ENCODE measurements at regions not wholly inside any gene's neighbourhood (a gene's known extent, or its start where the extent isn't known, plus 50 kb on each side); places are given as distances from the start of the nearest gene placed in this dataset.

DNA sequence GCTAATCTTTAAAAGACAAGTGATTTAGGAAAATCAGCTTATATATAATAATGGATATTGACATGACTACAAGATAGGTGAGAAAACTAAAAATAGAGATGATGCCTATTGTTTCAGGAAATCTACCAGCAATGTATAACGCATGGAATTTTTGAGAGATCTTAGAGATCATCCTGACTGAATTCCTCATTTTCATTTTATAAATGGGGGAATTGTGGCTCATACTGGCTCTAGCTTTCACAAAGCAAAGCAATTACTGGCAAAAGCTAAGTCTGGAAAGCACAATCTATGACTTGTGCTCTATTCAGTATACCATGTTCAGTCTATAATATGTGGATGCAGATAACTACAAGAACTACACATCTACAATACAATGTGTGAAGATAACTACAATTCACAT is 51.9 kb upstream of the FANCL start:
- no peak for DNase-seq (ENCODE audit: extremely low spot score)
- no peak for TF ChIP-seq TARDBP (IDR thresholded peaks at IDR 0.05)
- ChIA-PET POLR2A (no interaction called here), CTCF (no interaction called here)

DNA sequence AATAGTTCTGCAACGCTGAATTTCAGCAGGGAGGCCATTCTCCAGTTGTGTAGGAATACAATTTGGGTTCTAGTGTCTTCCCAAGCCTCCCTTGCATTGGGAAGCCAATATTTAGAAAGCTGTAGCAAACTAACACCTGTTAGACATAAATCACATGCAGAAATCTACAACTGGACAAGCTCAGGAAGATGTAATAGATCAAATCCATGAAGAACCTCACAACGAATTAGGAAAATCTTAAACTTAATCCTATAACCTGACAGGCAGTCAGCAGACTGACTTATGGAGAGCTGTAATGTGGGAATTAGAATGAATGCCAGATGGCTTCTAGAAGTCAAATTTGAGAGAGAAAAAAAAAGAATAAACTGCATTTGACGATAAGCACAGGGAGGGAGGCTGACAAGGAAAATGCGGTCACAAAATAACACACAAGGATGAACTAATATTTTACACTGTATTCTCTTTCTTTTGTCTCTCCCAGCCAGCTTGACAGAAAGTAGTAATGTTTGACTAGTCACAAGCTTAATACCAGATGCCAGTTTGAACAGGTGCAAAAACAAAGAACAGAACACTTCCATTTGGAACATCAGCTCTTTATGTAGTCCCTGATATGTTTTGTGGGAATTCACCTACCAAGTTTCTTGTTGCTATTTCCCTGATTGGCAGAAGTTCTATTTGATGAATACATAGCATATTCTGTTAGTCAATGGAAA is 50.8 kb upstream of the FANCL start:
- TF ChIP-seq FOXM1 (IDR thresholded peaks at IDR 0.05; ENCODE audit: borderline replicate concordance), result no peak
- TF ChIP-seq ZNF384 (IDR thresholded peaks at IDR 0.05), result no peak
- no peak for TF ChIP-seq SP1 (IDR thresholded peaks at IDR 0.05)
- ChIA-PET CTCF (no interaction called here), POLR2A (no interaction called here)
- no peak for DNase-seq (ENCODE audit: extremely low spot score)

All from HEK293T (cell line).